ENCODE measurements at regions not wholly inside any gene's neighbourhood (a gene's known extent, or its start where the extent isn't known, plus 50 kb on each side); places are given as distances from the start of the nearest gene placed in this dataset.
"Not testable (repeated sequence)": the region's sequence is repeated elsewhere in the genome, so short reads cannot be mapped to it uniquely, and the experiment has no call there.

DNA sequence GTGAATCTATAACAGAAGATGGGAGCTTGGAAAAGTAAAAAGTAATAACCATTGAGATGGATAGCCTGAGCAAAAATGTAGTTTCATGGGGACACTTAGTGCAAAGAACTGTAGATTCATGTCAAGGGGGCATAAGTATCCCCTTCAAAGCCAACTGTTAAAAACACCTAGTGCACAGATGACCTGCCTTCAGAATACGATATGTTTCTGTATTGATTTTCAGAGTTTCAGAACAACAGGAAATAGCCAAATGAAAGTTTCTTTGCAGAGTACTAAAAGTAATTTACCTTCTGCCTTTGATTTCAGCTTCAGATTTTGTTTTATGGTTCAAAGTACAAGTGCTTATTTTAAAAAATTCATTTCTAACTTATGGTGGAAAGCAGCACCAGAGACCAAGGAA is 593.1 kb downstream of the TTLL7 start:
- TF ChIP-seq EZH2 (IDR thresholded peaks at IDR 0.05); POLR2AphosphoS5 (IDR thresholded peaks at IDR 0.05; ENCODE audit: borderline replicate concordance, low read depth, low read length); FOXP2 (optimal IDR thresholded peaks at IDR 0.05; ENCODE audit: control extremely low read depth, extremely low read length, insufficient read depth): not testable (repeated sequence)

Data from SK-N-MC (cell line).